ENCODE measurements at regions not wholly inside any gene's neighbourhood (a gene's known extent, or its start where the extent isn't known, plus 50 kb on each side); places are given as distances from the start of the nearest gene placed in this dataset.

DNA sequence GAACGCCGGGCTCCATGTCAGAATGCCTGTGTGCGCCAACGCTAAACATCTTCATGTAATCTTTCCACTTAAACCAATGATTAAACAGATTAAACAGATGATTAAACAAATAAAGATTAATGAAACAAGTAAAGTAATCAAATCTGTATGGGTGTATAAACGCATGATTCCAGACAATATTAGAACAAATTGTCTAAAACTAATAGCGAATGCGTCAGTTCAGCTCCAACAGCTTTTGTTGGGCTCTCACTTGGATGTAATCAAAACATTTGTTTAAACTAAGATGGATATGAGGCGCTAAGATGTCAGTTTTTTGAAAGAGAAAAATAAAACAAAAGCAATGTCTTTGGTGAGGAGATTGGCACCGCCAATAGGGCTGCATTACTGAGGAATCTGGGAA, 299.1 kb upstream of the TLE3 start:
- Histone ChIP-seq H2AFZ (ENCODE audit: low read depth, low read length) (no peak overlapping the region), H3K79me2 (ENCODE audit: control insufficient read depth, insufficient read depth, low read length) (no peaks in the 10 kb centered on the region), H3K27me3 (ENCODE audit: control insufficient read depth in 2 of 2, insufficient read depth in 2 of 2, low read length in 2 of 2) (peaks cover 22 to 55% of the 10 kb centered on the region in 2 experiments; a peak in 4 of 5 replicates), H3K27ac (ENCODE audit: extremely low read depth, low read depth, low read length) (no peak overlapping the region), H3K4me1 (replicated peaks in 1 of 2; ENCODE audit: control insufficient read depth in 2 of 2, insufficient read depth in 2 of 2, low read length in 2 of 2) (no peaks in the 10 kb centered on the region), H3K4me2 (ENCODE audit: insufficient read depth, low read length) (no peak overlapping the region), H3K9me1 (ENCODE audit: control insufficient read depth, insufficient read depth, low read length) (peaks cover 2% of the 10 kb centered on the region), H3K36me3 (ENCODE audit: control insufficient read depth, insufficient read depth, low read length) (no peaks in the 10 kb centered on the region), H4K20me1 (replicated peaks; ENCODE audit: control insufficient read depth, insufficient read depth, low read length) (peaks cover 6% of the 10 kb centered on the region; the same call in 1 of the 2 replicates), H3K4me3 (no peak overlapping the region), H3K9ac (ENCODE audit: insufficient read depth in 1 of 2, low read depth in 2 of 2, low read length in 2 of 2) (no peak overlapping the region), H3K9me3 (replicated peaks; ENCODE audit: control insufficient read depth, insufficient read depth, low read depth, low read length) (no peaks in the 10 kb centered on the region)
- ChIA-PET POLR2A (no interaction called here), CTCF (ENCODE audit: low intra/inter-chr PET ratio) (no interaction called here)
- 19% methylated on average over 9 of the region's 9 CpGs for WGBS (ENCODE audit: insufficient coverage, low coverage, missing lambda C conversion rate)
- no peak for FAIRE-seq
- intact Hi-C loops (cut with micrococcal nuclease): no loop called here
- ATAC-seq: no peak
- in situ Hi-C loops (cut with MboI): no loop called here
- no peak for DNase-seq (ENCODE audit: extremely low read depth in 1 of 4, low spot score in 3 of 4)
- no TSS peak for BruUV-seq (replicated peaks)
- TF ChIP-seq TBL1XR1 (IDR thresholded peaks at IDR 0.05; ENCODE audit: low read length in 2 of 2) (no peak), ZNF766 (CRISPR knock-in tag; conservative IDR thresholded peaks at IDR 0.05) (no peak), RHOXF2B (CRISPR knock-in tag; conservative IDR thresholded peaks at IDR 0.05) (no peak), ARID1B (IDR thresholded peaks at IDR 0.05) (no peak), ZNF586 (CRISPR knock-in tag; conservative IDR thresholded peaks at IDR 0.05) (no peak), TAF9B (IDR thresholded peaks at IDR 0.05; ENCODE audit: partially characterized antibody) (no peak), ZNF175 (CRISPR knock-in tag; IDR thresholded peaks at IDR 0.05; ENCODE audit: low read depth) (no peak), NFRKB (IDR thresholded peaks at IDR 0.05; ENCODE audit: low read depth) (no peak)
- TF ChIP-seq, protein P1, sequence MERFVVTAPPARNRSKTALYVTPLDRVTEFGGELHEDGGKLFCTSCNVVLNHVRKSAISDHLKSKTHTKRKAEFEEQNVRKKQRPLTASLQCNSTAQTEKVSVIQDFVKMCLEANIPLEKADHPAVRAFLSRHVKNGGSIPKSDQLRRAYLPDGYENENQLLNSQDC (CRISPR knock-in tag; IDR thresholded peaks at IDR 0.05): no peak
- TF ChIP-seq, protein P2, sequence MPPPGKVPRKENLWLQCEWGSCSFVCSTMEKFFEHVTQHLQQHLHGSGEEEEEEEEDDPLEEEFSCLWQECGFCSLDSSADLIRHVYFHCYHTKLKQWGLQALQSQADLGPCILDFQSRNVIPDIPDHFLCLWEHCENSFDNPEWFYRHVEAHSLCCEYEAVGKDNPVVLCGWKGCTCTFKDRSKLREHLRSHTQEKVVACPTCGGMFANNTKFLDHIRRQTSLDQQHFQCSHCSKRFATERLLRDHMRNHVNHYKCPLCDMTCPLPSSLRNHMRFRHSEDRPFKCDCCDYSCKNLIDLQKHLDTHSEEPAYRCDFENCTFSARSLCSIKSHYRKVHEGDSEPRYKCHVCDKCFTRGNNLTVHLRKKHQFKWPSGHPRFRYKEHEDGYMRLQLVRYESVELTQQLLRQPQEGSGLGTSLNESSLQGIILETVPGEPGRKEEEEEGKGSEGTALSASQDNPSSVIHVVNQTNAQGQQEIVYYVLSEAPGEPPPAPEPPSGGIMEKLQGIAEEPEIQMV (tag; conservative IDR thresholded peaks at IDR 0.05; ENCODE audit: low read depth): no peak
- TF ChIP-seq, protein P3, sequence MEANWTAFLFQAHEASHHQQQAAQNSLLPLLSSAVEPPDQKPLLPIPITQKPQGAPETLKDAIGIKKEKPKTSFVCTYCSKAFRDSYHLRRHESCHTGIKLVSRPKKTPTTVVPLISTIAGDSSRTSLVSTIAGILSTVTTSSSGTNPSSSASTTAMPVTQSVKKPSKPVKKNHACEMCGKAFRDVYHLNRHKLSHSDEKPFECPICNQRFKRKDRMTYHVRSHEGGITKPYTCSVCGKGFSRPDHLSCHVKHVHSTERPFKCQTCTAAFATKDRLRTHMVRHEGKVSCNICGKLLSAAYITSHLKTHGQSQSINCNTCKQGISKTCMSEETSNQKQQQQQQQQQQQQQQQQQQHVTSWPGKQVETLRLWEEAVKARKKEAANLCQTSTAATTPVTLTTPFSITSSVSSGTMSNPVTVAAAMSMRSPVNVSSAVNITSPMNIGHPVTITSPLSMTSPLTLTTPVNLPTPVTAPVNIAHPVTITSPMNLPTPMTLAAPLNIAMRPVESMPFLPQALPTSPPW (CRISPR knock-in tag; IDR thresholded peaks at IDR 0.05): no peak
